ENCODE measurements at regions not wholly inside any gene's neighbourhood (a gene's known extent, or its start where the extent isn't known, plus 50 kb on each side); places are given as distances from the start of the nearest gene placed in this dataset.

GRCh38 chr4:135166661-135167060 is 965.1 kb upstream of the PABPC4L start:
- no peak for TF ChIP-seq CTCF (IDR thresholded peaks at IDR 0.05)
- H3K4me3 ChIP-seq = no peak overlapping the region
- ATAC-seq (ENCODE audit: insufficient number of reproducible peaks, low FRiP score, low read depth) (no peak), DNase-seq (ENCODE audit: low spot score) (no peak)
- H3K9me3 ChIP-seq = no peaks in the 10 kb centered on the region
- no peak overlapping the region for H3K27ac ChIP-seq
- H3K27me3 ChIP-seq (replicated peaks; ENCODE audit: insufficient read depth) = no peaks in the 10 kb centered on the region
- no peaks in the 10 kb centered on the region for H3K4me1 ChIP-seq (ENCODE audit: control insufficient read depth in 1 of 2, low read depth in 2 of 2)
- no peaks in the 10 kb centered on the region for H3K36me3 ChIP-seq

- DNase-seq (ENCODE audit: low spot score) (no peak), ATAC-seq (ENCODE audit: insufficient number of reproducible peaks, low FRiP score, low read depth) (no peak)
- TF ChIP-seq CTCF (IDR thresholded peaks at IDR 0.05) = no peak
- Histone ChIP-seq H3K27ac (no peak overlapping the region), H3K9me3 (no peaks in the 10 kb centered on the region), H3K4me3 (no peak overlapping the region), H3K36me3 (no peaks in the 10 kb centered on the region), H3K27me3 (replicated peaks; ENCODE audit: insufficient read depth) (no peaks in the 10 kb centered on the region), H3K4me1 (ENCODE audit: control insufficient read depth in 1 of 2, low read depth in 2 of 2) (no peaks in the 10 kb centered on the region)
Measured at GRCh38 chr4:135164601-135165000, 963.0 kb upstream of the PABPC4L start.

- Histone ChIP-seq H3K27ac (no peak overlapping the region), H3K4me1 (ENCODE audit: control insufficient read depth in 1 of 2, low read depth in 2 of 2) (no peaks in the 10 kb centered on the region), H3K4me3 (no peak overlapping the region), H3K9me3 (no peaks in the 10 kb centered on the region), H3K27me3 (replicated peaks; ENCODE audit: insufficient read depth) (no peaks in the 10 kb centered on the region), H3K36me3 (no peaks in the 10 kb centered on the region)
- DNase-seq (ENCODE audit: low spot score) (no peak), ATAC-seq (ENCODE audit: insufficient number of reproducible peaks, low FRiP score, low read depth) (no peak)
- TF ChIP-seq CTCF (IDR thresholded peaks at IDR 0.05) = no peak
Measured at GRCh38 chr4:135144498-135144897, 942.9 kb upstream of the PABPC4L start.

- no peak for ATAC-seq (ENCODE audit: insufficient number of reproducible peaks, low FRiP score, low read depth)
- H3K4me1 ChIP-seq (ENCODE audit: control insufficient read depth in 1 of 2, low read depth in 2 of 2) = no peaks in the 10 kb centered on the region
- no peak for TF ChIP-seq CTCF (IDR thresholded peaks at IDR 0.05)
- H3K9me3 ChIP-seq = no peaks in the 10 kb centered on the region
- H3K27ac ChIP-seq = no peak overlapping the region
- no peak for DNase-seq (ENCODE audit: low spot score)
- H3K4me3 ChIP-seq = no peak overlapping the region
- H3K36me3 ChIP-seq = no peaks in the 10 kb centered on the region
- no peaks in the 10 kb centered on the region for H3K27me3 ChIP-seq (replicated peaks; ENCODE audit: insufficient read depth)
Measured at GRCh38 chr4:135124196-135124595, 922.6 kb upstream of the PABPC4L start.

GRCh38 chr4:135123632-135124031 is 922.0 kb upstream of the PABPC4L start:
- no peak for ATAC-seq (ENCODE audit: insufficient number of reproducible peaks, low FRiP score, low read depth)

More at GRCh38 chr4:135123632-135124031, 922.0 kb upstream of the PABPC4L start:
- Histone ChIP-seq H3K36me3 (no peaks in the 10 kb centered on the region), H3K4me3 (no peak overlapping the region), H3K27me3 (replicated peaks; ENCODE audit: insufficient read depth) (no peaks in the 10 kb centered on the region), H3K9me3 (no peaks in the 10 kb centered on the region), H3K27ac (no peak overlapping the region), H3K4me1 (ENCODE audit: control insufficient read depth in 1 of 2, low read depth in 2 of 2) (no peaks in the 10 kb centered on the region)
- DNase-seq (ENCODE audit: low spot score) = no peak
- TF ChIP-seq CTCF (IDR thresholded peaks at IDR 0.05) = no peak
